GM21825 (cell line): ENCODE measurements at regions not wholly inside any gene's neighbourhood (a gene's known extent, or its start where the extent isn't known, plus 50 kb on each side); places are given as distances from the start of the nearest gene placed in this dataset.
"Not testable (repeated sequence)": the region's sequence is repeated elsewhere in the genome, so short reads cannot be mapped to it uniquely, and the experiment has no call there.

Experiments used
- ATAC-seq: cut with Tn5 transposase; IDR thresholded peaks from one replicate; pipeline ENCODE4 v1.9.1; 2021; ENCODE audit warnings: mild to moderate bottlenecking, moderate library complexity; ENCODE audit not compliant: unreplicated experiment

DNA sequence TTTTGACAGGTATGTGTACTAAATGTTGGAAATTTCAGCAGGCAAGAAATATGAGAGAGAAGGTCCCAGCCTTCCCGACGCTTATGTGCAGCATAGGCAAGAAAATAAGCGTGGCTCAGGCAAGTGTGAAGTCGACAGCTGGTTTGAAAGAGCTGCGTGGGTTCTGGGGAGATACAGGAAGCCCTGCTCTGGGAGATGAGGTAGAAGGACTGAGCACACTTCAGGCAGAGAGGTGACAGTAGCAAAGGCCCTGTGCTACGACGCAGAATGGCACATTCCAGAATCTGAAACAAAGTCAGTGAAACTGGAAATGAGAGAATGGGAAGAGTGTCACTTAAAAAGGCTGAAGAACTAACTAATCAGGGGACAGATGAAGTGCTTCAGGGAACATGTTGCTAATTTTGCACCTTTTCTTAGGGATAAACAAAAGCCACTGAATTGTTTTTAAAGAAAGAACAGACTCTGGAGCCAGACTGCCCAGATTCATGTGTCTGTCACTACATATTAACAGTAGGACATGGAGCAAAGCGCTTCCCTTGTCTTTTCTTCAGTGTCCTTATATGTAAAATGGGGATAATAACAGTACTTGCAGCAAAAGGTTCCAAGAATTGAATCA lies 160.1 kb downstream of the SPRY2 start:
- ATAC-seq = no peak

- no peak for ATAC-seq
These were observed 163.6 kb downstream of the SPRY2 start for GRCh38 chr13:80177327-80177726.

- ATAC-seq = no peak
These were observed 167.7 kb downstream of the SPRY2 start for GRCh38 chr13:80173224-80173623.

GRCh38 chr13:80171096-80171495 lies 169.8 kb downstream of the SPRY2 start:
- ATAC-seq = no peak

DNA sequence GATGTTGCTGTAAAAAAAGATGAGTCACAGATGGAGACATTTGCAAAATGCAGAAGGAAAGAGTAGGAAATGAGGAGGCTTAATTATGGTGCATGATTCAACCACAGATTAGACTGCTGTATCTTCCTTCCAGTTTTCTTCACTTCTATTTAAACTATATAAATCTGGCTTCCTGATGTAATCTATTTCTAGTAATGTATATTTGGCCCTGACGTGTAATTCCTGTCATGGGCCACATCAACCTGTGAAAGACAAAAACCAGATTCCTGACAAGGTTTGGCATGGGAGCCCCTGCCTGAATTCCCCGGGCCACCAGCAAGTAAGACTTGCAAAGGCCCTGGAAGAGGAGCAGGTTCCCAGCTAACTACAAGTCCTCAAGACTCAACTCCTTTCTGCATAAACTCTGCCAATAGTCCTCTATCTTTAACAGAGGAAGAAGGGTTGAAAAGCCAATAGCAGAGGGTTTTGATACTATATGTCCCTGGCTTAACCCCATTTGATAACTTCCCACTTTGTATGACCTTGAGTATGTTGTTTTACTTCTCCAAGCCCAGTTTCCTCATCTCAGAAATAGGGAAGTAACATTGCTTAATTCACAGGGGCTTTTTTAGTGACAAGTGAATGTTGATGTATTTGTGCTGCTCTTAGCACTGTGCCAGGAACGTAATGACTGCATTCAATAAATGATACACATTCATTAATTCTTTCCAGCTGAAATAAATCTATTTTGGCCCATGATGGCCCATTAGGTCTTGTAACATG lies 172.7 kb downstream of the SPRY2 start:
- ATAC-seq = no peak

GRCh38 chr13:80166352-80166751 lies 174.6 kb downstream of the SPRY2 start:
- no peak for ATAC-seq

DNA sequence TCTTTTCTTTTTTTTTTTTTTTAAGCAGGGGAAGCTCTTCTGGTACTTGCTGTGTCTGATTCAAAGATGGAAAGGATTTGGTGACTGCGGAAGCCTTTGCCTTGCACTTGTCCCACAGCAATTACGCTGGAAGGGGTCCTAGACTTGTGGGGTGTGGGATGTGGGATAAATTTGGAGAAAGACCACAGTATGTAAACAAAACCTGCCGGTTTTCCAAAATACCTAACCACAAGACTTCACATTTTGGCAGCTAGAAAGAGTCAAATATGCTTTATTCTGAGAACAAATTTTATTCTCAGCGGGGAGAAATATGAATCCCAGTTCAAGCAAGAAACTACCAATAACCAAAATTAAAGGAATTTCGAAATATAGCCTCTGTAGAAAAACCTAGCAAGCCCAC lies 176.5 kb downstream of the SPRY2 start:
- ATAC-seq = no peak

DNA sequence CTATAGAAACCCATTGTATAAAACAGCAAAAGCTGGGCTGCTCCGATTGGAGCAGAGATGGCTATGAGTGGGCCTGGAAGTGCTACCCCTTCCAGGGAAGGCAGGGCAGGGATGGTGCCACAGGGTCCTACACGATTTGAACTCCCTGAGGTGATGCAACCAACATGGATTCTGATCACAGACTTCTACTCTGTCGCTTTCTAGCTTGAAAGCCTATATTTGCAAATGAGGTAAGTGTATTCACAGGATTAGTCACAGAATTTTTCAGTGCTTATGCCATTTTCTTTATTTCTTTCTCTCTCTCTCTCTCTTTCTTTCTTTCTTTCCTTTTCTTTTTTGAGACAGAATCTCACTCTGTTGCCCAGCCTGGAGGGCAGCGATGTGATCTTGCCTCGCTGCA lies 179.0 kb downstream of the SPRY2 start:
- ATAC-seq = no peak

DNA sequence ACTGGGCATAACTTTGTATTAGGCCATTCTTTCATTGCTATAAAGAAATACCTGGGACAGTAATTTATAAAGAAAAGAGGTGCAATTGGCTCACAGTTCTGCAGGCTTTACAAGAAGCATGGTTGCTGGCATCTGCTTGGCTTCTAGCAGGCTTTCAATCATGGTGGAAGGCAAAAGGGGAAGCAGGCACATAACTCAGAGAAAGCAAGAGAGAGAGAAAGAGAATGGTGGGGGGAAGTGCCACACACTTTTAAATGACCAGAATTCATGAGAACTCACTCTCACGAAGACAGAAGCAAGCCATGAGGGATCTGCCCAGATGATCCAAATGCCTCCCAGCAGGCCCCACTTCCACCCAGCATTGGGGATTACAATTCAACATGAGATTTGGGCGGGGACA lies 179.7 kb downstream of the SPRY2 start:
- ATAC-seq = no peak

DNA sequence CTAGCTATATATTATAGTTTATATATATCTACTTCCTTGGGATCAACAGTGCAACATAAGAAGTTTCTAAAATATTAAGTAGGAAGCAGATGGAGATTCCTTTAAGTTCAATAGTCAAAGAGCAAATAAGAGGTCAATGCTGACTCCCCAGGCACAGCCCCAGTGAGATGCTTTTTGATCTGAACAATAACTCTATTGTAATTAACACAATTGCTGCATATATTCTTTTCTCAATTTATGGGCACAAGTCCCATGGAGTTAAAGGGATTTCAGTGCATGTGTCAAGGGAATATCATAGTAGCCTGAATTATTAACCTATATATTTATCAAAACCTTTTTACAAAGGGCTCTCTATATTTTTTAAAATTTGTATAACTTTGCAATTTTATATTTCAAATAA lies 180.8 kb downstream of the SPRY2 start:
- ATAC-seq = no peak

GRCh38 chr13:80157261-80157932 lies 183.5 kb downstream of the SPRY2 start:
- ATAC-seq = no peak

DNA sequence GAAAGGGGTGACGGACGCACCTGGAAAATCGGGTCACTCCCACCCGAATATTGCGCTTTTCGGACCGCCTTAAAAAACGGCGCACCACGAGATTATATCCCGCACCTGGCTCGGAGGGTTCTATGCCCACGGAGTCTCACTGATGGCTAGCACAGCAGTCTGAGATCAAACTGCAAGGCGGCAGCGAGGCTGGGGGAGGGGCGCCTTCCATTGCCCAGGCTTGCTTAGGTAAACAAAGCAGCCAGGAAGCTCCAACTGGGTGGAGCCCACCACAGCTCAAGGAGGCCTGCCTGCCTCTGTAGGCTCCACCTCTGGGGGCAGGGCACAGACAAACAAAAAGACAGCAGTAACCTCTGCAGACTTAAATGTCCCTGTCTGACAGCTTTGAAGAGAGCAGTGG lies 188.8 kb downstream of the SPRY2 start:
- not testable (repeated sequence) for ATAC-seq

- no peak for ATAC-seq
These were observed 189.9 kb downstream of the SPRY2 start for GRCh38 chr13:80151016-80151415.

DNA sequence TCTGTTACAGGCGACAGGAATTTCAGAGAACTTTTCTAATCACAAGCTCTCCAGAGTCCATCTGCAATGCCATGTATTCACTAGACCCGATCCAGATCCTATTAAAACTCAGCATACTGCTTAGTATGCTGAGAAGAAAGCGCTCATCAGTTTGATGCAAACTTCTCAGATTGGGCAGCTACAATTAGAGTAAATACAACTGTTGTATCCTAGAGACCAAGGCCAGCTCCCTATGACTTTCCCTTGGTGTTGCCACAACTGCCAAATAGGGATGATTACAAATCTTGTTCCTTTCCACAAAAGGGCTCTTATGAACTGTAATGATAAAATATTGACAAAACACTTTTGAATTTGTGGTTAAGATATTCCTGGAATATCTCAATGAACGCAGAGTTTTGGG lies 191.2 kb downstream of the SPRY2 start:
- ATAC-seq = no peak

- no peak for ATAC-seq
These were observed 195.7 kb downstream of the SPRY2 start for GRCh38 chr13:80145171-80145690.

DNA sequence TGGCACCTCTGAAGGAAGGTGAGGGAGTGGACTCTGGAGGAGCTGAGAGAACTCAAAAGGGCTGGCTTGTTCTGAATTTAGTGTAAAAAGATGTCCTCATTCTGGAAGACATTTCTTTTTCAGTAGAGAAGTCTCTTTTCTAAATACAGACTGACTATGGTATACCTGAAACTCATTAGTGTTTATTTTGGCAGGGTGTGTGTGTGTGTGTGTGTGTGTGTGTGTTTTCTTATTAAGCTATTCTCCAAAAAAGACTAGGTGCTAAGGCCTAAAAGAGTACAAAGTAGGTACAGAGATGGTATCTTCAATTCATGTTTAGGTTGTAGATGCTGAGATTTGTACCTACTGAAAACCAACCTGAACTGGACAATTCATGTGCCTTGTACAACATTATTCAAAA lies 196.4 kb downstream of the SPRY2 start:
- no peak for ATAC-seq

DNA sequence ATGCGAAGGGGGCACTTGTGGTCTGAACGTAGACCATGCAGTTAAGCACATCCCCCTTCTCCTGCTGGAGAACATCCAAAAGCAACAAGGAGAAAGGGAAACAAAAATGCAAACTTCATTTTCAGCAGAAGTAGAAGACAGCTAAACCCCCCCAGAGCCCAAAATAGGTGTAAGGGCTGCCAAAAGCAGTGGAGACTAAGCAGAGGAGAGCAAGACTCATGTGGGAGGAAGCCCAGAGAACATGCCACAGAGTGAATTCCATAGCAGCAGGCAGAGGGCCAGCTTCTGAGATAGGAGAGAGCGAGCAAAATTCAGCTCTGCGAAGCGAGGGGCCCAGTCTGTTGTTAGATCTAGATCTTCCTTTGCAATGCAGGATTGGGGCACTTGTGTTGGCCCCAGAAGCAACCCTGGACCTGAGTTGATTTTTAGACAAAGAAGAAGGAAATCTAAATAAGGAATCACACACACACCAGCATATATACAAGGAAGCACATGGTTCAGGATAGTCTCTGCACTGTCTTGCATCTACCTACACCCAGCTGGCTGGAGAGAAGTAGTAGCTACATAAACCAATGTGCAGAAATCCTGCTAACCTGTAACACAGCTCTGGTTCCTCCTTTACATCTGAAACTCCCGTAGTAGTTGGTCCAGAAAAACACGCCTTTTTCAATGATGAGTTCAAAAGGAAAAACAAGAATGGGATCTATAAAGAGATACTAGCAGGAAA lies 199.6 kb downstream of the SPRY2 start:
- no peak for ATAC-seq

- no peak for ATAC-seq
These were observed 200.2 kb downstream of the SPRY2 start for GRCh38 chr13:80140685-80141084.

DNA sequence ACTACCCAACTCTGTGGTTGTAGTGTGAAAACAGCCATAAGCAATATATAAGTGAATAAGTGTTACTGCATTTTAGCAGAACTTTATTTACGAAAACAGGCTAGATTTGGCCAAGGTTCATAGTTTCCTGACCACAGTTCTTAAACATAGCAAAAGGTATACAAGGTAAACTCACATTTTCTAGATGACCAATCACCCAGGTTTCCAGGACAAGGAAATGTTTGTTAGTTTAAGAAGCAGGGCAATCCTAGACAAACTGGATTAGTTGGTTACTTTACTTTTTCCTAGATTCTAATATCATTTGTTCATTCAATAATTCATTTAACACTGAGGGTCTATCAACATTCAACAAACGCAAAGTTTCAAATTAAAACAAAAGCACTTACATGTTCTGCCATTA lies 201.7 kb downstream of the SPRY2 start:
- no peak for ATAC-seq

DNA sequence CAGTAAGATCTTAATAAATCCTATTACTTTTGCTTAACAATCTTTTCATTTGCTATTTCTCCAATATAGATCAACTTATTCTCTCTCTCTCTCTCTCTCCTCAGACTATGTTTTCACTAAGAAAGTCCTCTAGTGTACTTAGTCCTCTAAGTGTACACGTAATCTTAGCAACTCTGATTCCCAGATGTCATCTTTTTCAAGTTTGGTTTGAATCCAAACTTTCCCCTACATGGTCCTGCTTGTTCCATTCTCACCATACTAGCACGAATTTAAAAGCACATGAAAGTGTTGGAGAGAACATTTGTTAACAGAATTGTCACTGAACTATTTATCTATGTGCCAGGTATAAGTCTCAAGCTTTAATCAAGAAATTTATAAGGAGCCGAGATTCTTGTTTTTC lies 202.9 kb downstream of the SPRY2 start:
- ATAC-seq = no peak

DNA sequence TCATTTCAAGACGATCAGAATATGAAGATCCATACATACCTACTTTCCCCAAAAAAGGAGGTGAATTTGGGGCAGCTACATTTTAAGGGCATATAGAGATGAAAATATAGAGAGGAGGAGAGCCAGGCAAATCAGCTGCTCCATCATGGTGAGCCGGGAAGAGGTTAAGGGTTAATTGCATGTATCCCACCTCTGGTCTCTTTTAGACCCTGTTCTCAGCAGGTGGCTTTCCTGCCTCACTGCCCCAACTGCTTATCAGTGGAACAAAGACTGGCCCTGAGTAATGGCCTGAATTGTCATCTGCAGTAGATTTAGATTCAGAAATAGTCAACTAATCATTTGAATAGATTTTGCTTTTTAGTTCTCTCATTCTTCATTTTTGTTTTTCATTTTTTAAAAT lies 206.6 kb downstream of the SPRY2 start:
- no peak for ATAC-seq
